Femur (tissue), 1 donor: ENCODE measurements at regions not wholly inside any gene's neighbourhood (a gene's known extent, or its start where the extent isn't known, plus 50 kb on each side); places are given as distances from the start of the nearest gene placed in this dataset.

Source experiments
- DNase-seq: peaks from one replicate; pipeline ENCODE4 v3.0.0-alpha.2; 2017

- DNase-seq, result no peak
These were observed 414.7 kb downstream of the HS3ST3B1 start for GRCh38 chr17:14715561-14715960.

GRCh38 chr17:14712611-14713021 is 411.7 kb downstream of the HS3ST3B1 start:
- no peak for DNase-seq

GRCh38 chr17:14704121-14704520 is 403.2 kb downstream of the HS3ST3B1 start:
- no peak for DNase-seq

- DNase-seq, result no peak
These were observed 401.0 kb downstream of the HS3ST3B1 start for GRCh38 chr17:14701886-14702285.

- DNase-seq, result no peak
These were observed 398.8 kb downstream of the HS3ST3B1 start for GRCh38 chr17:14699574-14700185.

GRCh38 chr17:14693382-14693781 is 392.5 kb downstream of the HS3ST3B1 start:
- DNase-seq, result no peak

- DNase-seq, result no peak
These were observed 389.8 kb downstream of the HS3ST3B1 start for GRCh38 chr17:14690704-14691103.

GRCh38 chr17:14688134-14688533 is 387.3 kb downstream of the HS3ST3B1 start:
- no peak for DNase-seq

GRCh38 chr17:14672830-14673229 is 371.9 kb downstream of the HS3ST3B1 start:
- peak; percentile 27 for DNase-seq

GRCh38 chr17:14670861-14671260 is 370.0 kb downstream of the HS3ST3B1 start:
- DNase-seq, result no peak

- DNase-seq, result no peak
These were observed 363.6 kb downstream of the HS3ST3B1 start for GRCh38 chr17:14664511-14664910.

GRCh38 chr17:14641117-14641516 is 340.2 kb downstream of the HS3ST3B1 start:
- DNase-seq, result no peak

GRCh38 chr17:14637260-14637659 is 336.4 kb downstream of the HS3ST3B1 start:
- DNase-seq, result no peak

GRCh38 chr17:14630621-14631020 is 329.7 kb downstream of the HS3ST3B1 start:
- no peak for DNase-seq

- no peak for DNase-seq
These were observed 329.2 kb downstream of the HS3ST3B1 start for GRCh38 chr17:14630046-14630445.

- DNase-seq, result no peak
These were observed 321.8 kb downstream of the HS3ST3B1 start for GRCh38 chr17:14622615-14623101.

GRCh38 chr17:14621826-14622614 is 321.1 kb downstream of the HS3ST3B1 start:
- DNase-seq, result no peak

- DNase-seq, result no peak
These were observed 318.9 kb downstream of the HS3ST3B1 start for GRCh38 chr17:14619821-14620220.

GRCh38 chr17:14616528-14616927 is 315.6 kb downstream of the HS3ST3B1 start:
- DNase-seq, result no peak

GRCh38 chr17:14605267-14605599 is 304.4 kb downstream of the HS3ST3B1 start:
- DNase-seq, result peak; percentile 44

- DNase-seq, result no peak
These were observed 303.8 kb downstream of the HS3ST3B1 start for GRCh38 chr17:14604591-14605266.

- DNase-seq, result no peak
These were observed 295.3 kb downstream of the HS3ST3B1 start for GRCh38 chr17:14596224-14596623.

GRCh38 chr17:14595656-14596055 is 294.8 kb downstream of the HS3ST3B1 start:
- DNase-seq, result no peak

GRCh38 chr17:14594690-14595089 is 293.8 kb downstream of the HS3ST3B1 start:
- no peak for DNase-seq
